Esophagus squamous epithelium (tissue), 4 donors: ENCODE measurements at regions not wholly inside any gene's neighbourhood (a gene's known extent, or its start where the extent isn't known, plus 50 kb on each side); places are given as distances from the start of the nearest gene placed in this dataset.

Experiments used
- CTCF ChIP-seq, 6 experiments: fragments of 450-650 bp in 4 of 6; fragments of 200-600 bp in 2 of 6; sonication (generic) in 2 of 6; IDR thresholded peaks; one replicate each; pipeline ENCODE4 v1.5.1; 2016 to 2019; ENCODE audit warnings: antibody characterized with exemption in 6 of 6, mild to moderate bottlenecking in 4 of 6, moderate library complexity in 4 of 6
- POLR2A ChIP-seq, 4 donors: fragments of 450-650 bp; IDR thresholded peaks; one replicate each; pipeline ENCODE4 v1.6.1; 2017; ENCODE audit warnings: antibody characterized with exemption in 4 of 4, mild to moderate bottlenecking in 4 of 4, moderate library complexity in 3 of 4

- TF ChIP-seq CTCF (IDR thresholded peaks at IDR 0.05) = no peak
- no peak for TF ChIP-seq POLR2A (IDR thresholded peaks at IDR 0.05)
Measured at GRCh38 chr13:86881390-86881789, 789.8 kb upstream of the SLITRK5 start.
